A673 (cell line): ENCODE measurements at regions not wholly inside any gene's neighbourhood (a gene's known extent, or its start where the extent isn't known, plus 50 kb on each side); places are given as distances from the start of the nearest gene placed in this dataset.

ENCODE experiments used
- EZH2 ChIP-seq: fragments of 200-600 bp; sonication (generic); IDR thresholded peaks from 2 replicates; pipeline ENCODE4 v1.6.1; 2017; ENCODE audit warnings: borderline replicate concordance, low read depth, mild to moderate bottlenecking, mixed read lengths, antibody characterized with exemption, low read length; ENCODE audit not compliant: poor library complexity, severe bottlenecking
- TF ChIP-seq, protein P1 (sequence below): fragments of 300-800, 200-600 bp; sonication (generic); conservative IDR thresholded peaks from 2 replicates; pipeline ENCODE4 v1.5.1; 2017; ENCODE audit warnings: low read depth, mild to moderate bottlenecking, antibody characterized with exemption, low read length, moderate library complexity, mixed read lengths

- TF ChIP-seq, protein P1, sequence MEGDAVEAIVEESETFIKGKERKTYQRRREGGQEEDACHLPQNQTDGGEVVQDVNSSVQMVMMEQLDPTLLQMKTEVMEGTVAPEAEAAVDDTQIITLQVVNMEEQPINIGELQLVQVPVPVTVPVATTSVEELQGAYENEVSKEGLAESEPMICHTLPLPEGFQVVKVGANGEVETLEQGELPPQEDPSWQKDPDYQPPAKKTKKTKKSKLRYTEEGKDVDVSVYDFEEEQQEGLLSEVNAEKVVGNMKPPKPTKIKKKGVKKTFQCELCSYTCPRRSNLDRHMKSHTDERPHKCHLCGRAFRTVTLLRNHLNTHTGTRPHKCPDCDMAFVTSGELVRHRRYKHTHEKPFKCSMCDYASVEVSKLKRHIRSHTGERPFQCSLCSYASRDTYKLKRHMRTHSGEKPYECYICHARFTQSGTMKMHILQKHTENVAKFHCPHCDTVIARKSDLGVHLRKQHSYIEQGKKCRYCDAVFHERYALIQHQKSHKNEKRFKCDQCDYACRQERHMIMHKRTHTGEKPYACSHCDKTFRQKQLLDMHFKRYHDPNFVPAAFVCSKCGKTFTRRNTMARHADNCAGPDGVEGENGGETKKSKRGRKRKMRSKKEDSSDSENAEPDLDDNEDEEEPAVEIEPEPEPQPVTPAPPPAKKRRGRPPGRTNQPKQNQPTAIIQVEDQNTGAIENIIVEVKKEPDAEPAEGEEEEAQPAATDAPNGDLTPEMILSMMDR = no peak
- TF ChIP-seq EZH2 = no peak
Measured at GRCh38 chr7:347001-347590, 57.1 kb downstream of the FOXL3 start.
